DOHH2 (cell line): ENCODE measurements at regions not wholly inside any gene's neighbourhood (a gene's known extent, or its start where the extent isn't known, plus 50 kb on each side); places are given as distances from the start of the nearest gene placed in this dataset.

Source experiments
- CTCF ChIP-seq: fragments of 200-600 bp; sonication (generic); IDR thresholded peaks from one replicate; pipeline ENCODE4 v1.5.1; 2014; ENCODE audit warnings: antibody characterized with exemption, mild to moderate bottlenecking, low read depth, low read length; ENCODE audit not compliant: poor library complexity, severe bottlenecking
- EZH2phosphoT487 ChIP-seq: fragments of 200-600 bp; sonication (generic); IDR thresholded peaks from 2 replicates; pipeline ENCODE4 v1.6.1; 2017; ENCODE audit warnings: borderline replicate concordance, mild to moderate bottlenecking, antibody characterized with exemption, low read length, moderate library complexity, mixed read lengths

GRCh38 chr10:34872820-34873219 is 57.7 kb upstream of the PARD3 start:
- TF ChIP-seq CTCF (no peak), EZH2phosphoT487 (no peak)
